Mesothelial cell of epicardium (in vitro differentiated cells): ENCODE measurements at regions not wholly inside any gene's neighbourhood (a gene's known extent, or its start where the extent isn't known, plus 50 kb on each side); places are given as distances from the start of the nearest gene placed in this dataset.
A peak's percentile ranks its signal among the peaks of the same experiment; 100 is the strongest.

Experiments used
- DNase-seq, 2 experiments: peaks; one replicate each; pipeline ENCODE4 v3.0.0; 2021; ENCODE audit warnings: low spot score in 2 of 2; ENCODE audit not compliant: unreplicated experiment in 2 of 2
- H3K27ac Mint-ChIP-seq: 2 replicates; pipeline ENCODE4 v1.8.0; 2021; ENCODE audit warnings: mixed read lengths
- H3K27me3 Mint-ChIP-seq: 2 replicates; pipeline ENCODE4 v1.8.0; 2021; ENCODE audit warnings: low read depth, mixed read lengths
- H3K36me3 Mint-ChIP-seq: 2 replicates; pipeline ENCODE4 v1.8.0; 2021; ENCODE audit warnings: mixed read lengths
- H3K4me1 Mint-ChIP-seq: 2 replicates; pipeline ENCODE4 v1.8.0; 2021; ENCODE audit warnings: mixed read lengths
- H3K4me3 Mint-ChIP-seq: 2 replicates; pipeline ENCODE4 v1.8.0; 2021; ENCODE audit warnings: mild to moderate bottlenecking, moderate library complexity, mixed read lengths
- H3K9me3 Mint-ChIP-seq: 2 replicates; pipeline ENCODE4 v1.8.0; 2021; ENCODE audit warnings: mixed read lengths
- TF ChIP-seq, protein P1 (sequence below): fragments of 200-600 bp; sonication (generic); IDR thresholded peaks from one replicate; pipeline ENCODE4 v1.5.0; 2021; ENCODE audit warnings: antibody characterized with exemption; ENCODE audit not compliant: unreplicated experiment

DNA sequence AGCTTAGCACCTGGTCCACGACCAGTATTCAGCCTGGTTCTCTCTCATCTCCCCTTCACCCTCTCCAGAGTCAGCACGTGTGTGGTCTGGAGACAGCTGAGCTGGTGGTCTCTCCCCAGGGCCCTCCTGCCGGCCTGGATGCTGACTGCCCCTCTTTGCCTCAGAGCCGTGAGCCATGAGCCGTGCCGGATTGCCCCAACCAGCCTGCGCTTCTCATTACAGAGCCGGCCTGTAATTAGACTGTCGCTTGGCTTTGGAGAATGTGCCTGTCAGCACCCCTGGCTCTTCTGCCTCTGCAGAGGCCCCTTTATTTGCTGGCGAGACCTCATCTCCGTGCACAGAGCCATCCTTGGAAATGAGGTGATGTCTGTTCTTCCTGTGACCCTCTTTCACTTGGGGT lies 118.7 kb upstream of the BOD1 start:
- TF ChIP-seq, protein P1, sequence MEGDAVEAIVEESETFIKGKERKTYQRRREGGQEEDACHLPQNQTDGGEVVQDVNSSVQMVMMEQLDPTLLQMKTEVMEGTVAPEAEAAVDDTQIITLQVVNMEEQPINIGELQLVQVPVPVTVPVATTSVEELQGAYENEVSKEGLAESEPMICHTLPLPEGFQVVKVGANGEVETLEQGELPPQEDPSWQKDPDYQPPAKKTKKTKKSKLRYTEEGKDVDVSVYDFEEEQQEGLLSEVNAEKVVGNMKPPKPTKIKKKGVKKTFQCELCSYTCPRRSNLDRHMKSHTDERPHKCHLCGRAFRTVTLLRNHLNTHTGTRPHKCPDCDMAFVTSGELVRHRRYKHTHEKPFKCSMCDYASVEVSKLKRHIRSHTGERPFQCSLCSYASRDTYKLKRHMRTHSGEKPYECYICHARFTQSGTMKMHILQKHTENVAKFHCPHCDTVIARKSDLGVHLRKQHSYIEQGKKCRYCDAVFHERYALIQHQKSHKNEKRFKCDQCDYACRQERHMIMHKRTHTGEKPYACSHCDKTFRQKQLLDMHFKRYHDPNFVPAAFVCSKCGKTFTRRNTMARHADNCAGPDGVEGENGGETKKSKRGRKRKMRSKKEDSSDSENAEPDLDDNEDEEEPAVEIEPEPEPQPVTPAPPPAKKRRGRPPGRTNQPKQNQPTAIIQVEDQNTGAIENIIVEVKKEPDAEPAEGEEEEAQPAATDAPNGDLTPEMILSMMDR: no peak
- H3K9me3 Mint-ChIP-seq: no peaks in the 10 kb centered on the region
- H3K4me3 Mint-ChIP-seq: no peak overlapping the region
- no peak for DNase-seq
- peaks cover 14% of the 10 kb centered on the region for H3K4me1 Mint-ChIP-seq
- no peaks in the 10 kb centered on the region for H3K27me3 Mint-ChIP-seq
- H3K36me3 Mint-ChIP-seq: no peaks in the 10 kb centered on the region
- no peak overlapping the region for H3K27ac Mint-ChIP-seq

DNA sequence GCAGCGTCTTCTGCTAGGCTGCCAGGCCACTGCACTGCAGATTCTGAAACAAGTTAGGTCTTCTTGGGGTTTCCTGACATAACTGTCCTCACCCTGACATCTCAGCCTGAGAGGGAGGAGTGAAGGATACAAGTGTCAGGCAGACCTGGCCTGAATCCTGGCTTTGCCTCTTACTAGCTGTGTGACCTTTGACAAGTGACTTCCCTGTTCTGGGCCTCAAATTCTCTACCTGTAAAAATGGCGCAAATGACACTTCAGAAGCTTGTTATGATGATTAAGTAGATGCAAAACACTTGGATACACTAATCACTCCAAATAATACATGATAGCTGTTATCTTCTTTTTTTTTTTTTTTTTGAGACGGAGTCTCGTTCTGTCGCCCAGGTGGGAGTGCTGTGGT lies 119.2 kb upstream of the BOD1 start:
- TF ChIP-seq, protein P1: no peak
- H3K4me1 Mint-ChIP-seq: peaks cover 14% of the 10 kb centered on the region

DNA sequence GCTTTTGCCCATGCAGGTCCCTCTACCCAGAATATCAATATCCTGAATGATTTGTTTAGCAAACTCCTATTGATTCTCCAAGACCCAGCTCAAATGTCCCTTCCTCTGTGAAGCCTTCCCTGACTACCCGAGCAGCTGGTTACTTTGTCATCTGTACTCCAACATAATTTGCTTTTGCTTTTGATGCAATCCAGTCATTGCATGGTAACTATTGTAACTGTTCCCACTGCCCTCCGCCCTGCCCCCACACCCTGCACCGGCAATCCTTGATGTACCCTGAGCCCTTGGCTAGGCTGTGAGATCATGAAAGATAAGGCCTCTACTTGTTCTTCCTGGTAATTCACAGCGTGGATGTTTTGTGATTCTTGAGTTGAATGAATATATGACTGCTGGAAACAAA lies 119.9 kb upstream of the BOD1 start:
- no peak overlapping the region for H3K27ac Mint-ChIP-seq
- TF ChIP-seq, protein P1: no peak
- DNase-seq: no peak
- H3K27me3 Mint-ChIP-seq: no peaks in the 10 kb centered on the region
- peaks cover 14% of the 10 kb centered on the region for H3K4me1 Mint-ChIP-seq
- no peaks in the 10 kb centered on the region for H3K36me3 Mint-ChIP-seq
- H3K4me3 Mint-ChIP-seq: no peak overlapping the region
- H3K9me3 Mint-ChIP-seq: no peaks in the 10 kb centered on the region

More for the DNA sequence above, 119.2 kb upstream of the BOD1 start:
- DNase-seq: no peak
- Mint-ChIP-seq H3K9me3 (no peaks in the 10 kb centered on the region), H3K27me3 (no peaks in the 10 kb centered on the region), H3K27ac (no peak overlapping the region), H3K36me3 (no peaks in the 10 kb centered on the region), H3K4me3 (no peak overlapping the region)

DNA sequence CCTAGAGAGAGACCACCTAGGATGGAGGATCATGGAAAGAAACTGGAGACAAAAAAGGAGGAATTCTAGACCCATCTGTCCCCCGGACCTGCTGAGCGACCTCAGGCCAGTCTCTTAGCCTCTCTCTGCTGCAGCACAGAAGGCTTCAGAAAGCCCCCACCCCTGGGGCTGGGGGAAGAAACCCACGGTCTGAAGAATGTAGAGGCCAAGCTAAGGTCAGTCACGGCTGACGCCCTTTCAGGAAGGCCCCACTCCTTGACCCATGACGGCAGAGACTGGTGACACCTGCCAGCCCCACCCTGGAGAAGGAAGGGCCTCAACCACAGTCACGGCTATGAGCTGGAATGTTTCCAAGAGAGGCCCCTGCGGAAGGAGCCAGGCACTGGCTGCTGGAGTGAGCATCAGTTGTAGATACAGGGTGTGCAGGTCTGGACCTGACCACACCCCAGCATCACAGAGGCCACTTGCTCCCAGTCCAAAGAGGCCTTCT lies 120.5 kb upstream of the BOD1 start:
- H3K4me3 Mint-ChIP-seq: no peak overlapping the region
- DNase-seq: peak in 1 of 2 experiments; percentile 51
- TF ChIP-seq, protein P1: no peak
- H3K27ac Mint-ChIP-seq: no peak overlapping the region
- peaks cover 14% of the 10 kb centered on the region for H3K4me1 Mint-ChIP-seq
- H3K27me3 Mint-ChIP-seq: no peaks in the 10 kb centered on the region
- no peaks in the 10 kb centered on the region for H3K36me3 Mint-ChIP-seq
- no peaks in the 10 kb centered on the region for H3K9me3 Mint-ChIP-seq

DNA sequence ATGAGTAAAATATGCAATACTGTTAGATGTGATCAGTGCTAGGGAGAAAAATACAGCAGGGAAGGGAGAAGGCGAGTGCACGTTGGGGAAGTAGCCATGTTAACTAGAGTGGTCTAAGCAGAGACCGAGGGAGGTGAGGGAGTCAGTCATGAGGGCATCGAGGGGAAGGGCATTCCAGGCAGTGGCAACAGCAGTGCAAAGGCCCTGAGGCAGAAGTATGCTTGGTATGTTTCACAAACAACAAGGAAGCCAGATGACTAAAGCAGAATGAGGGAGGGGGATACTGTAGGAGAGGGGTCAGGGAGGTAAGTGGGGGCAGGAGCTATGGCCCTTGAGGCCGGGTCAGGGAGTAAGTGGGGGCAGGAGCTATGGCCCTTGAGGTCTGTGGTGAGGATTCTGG lies 123.3 kb upstream of the BOD1 start:
- Mint-ChIP-seq H3K36me3 (no peaks in the 10 kb centered on the region), H3K4me3 (no peak overlapping the region), H3K9me3 (no peaks in the 10 kb centered on the region), H3K27ac (no peak overlapping the region), H3K4me1 (peaks cover 31% of the 10 kb centered on the region), H3K27me3 (no peaks in the 10 kb centered on the region)
- no peak for DNase-seq
- TF ChIP-seq, protein P1: no peak

DNA sequence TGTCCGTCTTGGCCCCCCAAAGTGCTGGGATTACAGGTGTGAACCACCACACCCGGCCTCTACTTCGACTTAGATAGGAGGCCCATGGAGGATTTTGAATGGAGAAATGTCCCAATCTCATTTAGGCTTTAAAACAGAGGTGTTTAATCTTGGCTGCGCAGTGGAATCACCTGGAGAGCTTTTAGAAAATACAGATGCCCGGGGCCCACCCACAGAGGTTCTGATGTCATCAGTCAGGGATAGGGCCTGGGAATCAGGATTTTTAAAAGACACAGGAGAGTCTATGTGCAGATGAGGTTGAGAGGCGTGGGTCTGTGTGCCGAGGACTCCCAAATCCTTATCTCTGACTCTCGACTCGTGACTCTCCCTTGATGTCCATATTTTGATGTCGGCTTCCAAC lies 124.0 kb upstream of the BOD1 start:
- TF ChIP-seq, protein P1: no peak
- Mint-ChIP-seq H3K9me3 (no peaks in the 10 kb centered on the region), H3K36me3 (no peaks in the 10 kb centered on the region), H3K27me3 (no peaks in the 10 kb centered on the region), H3K4me1 (peaks cover 35% of the 10 kb centered on the region), H3K27ac (no peak overlapping the region), H3K4me3 (no peak overlapping the region)
- no peak for DNase-seq
